Neural cell (in vitro differentiated cells): ENCODE measurements at regions not wholly inside any gene's neighbourhood (a gene's known extent, or its start where the extent isn't known, plus 50 kb on each side); places are given as distances from the start of the nearest gene placed in this dataset.

Source experiments
- CTCF ChIP-seq: fragments of 450-650 bp; IDR thresholded peaks from 2 replicates; pipeline ENCODE4 v1.5.1; 2014; ENCODE audit warnings: antibody characterized with exemption, mild to moderate bottlenecking, moderate library complexity; ENCODE audit not compliant: poor library complexity, severe bottlenecking
- MXI1 ChIP-seq: fragments of 450-650 bp; conservative IDR thresholded peaks from 2 replicates; pipeline ENCODE4 v1.6.1; 2014; ENCODE audit warnings: antibody characterized with exemption, mild to moderate bottlenecking; ENCODE audit not compliant: poor library complexity, severe bottlenecking

GRCh38 chr9:16312116-16312515 is 558.4 kb downstream of the BNC2 start:
- TF ChIP-seq CTCF (no peak), MXI1 (no peak)
